BE2C (cell line): ENCODE measurements at regions not wholly inside any gene's neighbourhood (a gene's known extent, or its start where the extent isn't known, plus 50 kb on each side); places are given as distances from the start of the nearest gene placed in this dataset.

Source experiments
- DNase-seq: peaks from one replicate; pipeline ENCODE4 v3.0.0-alpha.2; 2020
- H3K27me3 ChIP-seq: fragments of 250-450 bp; sonication (Bioruptor Pico); 2 replicates; pipeline ENCODE4 v1.5.1; 2020; ENCODE audit warnings: mild to moderate bottlenecking
- H3K36me3 ChIP-seq: fragments of 250-450 bp; sonication (Bioruptor Pico); 2 replicates; pipeline ENCODE4 v1.5.1; 2020; ENCODE audit warnings: mild to moderate bottlenecking
- H3K4me1 ChIP-seq: fragments of 250-450 bp; sonication (Bioruptor Pico); 2 replicates; pipeline ENCODE4 v1.5.1; 2020
- H3K4me3 ChIP-seq: 2 replicates; pipeline ENCODE4 v1.5.1; 2011; ENCODE audit warnings: low read depth, low read length
- H3K9me3 ChIP-seq: fragments of 250-450 bp; sonication (Bioruptor Pico); 2 replicates; pipeline ENCODE4 v1.5.1; 2020
- TF ChIP-seq, protein P1 (sequence below): IDR thresholded peaks from 2 replicates; pipeline ENCODE4 v1.5.1; 2012; ENCODE audit warnings: mild to moderate bottlenecking, low read depth, low read length

DNA sequence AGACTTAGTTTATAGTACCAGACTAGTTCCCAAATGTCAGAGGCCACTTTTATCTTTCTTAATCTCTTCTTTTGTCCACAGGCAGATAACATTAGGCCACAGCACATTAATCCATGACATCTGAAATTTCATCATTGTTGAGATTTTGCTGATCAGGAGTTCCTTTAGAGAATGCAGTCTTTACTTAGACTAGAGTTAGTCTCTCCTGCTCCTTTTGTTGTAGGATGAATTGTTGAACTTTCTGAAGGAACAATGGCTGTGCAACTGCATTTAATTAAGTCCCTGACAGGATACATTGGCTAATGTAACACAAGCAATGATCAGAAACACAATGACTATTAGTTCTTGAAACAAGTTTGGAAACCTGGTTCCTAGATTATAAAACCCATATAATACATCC, 266.3 kb downstream of the PCDH20 start:
- no peak for DNase-seq
- Histone ChIP-seq H3K4me1 (no peaks in the 10 kb centered on the region), H3K27me3 (no peaks in the 10 kb centered on the region), H3K36me3 (no peaks in the 10 kb centered on the region), H3K9me3 (no peaks in the 10 kb centered on the region), H3K4me3 (no peak overlapping the region)
- TF ChIP-seq, protein P1, sequence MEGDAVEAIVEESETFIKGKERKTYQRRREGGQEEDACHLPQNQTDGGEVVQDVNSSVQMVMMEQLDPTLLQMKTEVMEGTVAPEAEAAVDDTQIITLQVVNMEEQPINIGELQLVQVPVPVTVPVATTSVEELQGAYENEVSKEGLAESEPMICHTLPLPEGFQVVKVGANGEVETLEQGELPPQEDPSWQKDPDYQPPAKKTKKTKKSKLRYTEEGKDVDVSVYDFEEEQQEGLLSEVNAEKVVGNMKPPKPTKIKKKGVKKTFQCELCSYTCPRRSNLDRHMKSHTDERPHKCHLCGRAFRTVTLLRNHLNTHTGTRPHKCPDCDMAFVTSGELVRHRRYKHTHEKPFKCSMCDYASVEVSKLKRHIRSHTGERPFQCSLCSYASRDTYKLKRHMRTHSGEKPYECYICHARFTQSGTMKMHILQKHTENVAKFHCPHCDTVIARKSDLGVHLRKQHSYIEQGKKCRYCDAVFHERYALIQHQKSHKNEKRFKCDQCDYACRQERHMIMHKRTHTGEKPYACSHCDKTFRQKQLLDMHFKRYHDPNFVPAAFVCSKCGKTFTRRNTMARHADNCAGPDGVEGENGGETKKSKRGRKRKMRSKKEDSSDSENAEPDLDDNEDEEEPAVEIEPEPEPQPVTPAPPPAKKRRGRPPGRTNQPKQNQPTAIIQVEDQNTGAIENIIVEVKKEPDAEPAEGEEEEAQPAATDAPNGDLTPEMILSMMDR: no peak

DNA sequence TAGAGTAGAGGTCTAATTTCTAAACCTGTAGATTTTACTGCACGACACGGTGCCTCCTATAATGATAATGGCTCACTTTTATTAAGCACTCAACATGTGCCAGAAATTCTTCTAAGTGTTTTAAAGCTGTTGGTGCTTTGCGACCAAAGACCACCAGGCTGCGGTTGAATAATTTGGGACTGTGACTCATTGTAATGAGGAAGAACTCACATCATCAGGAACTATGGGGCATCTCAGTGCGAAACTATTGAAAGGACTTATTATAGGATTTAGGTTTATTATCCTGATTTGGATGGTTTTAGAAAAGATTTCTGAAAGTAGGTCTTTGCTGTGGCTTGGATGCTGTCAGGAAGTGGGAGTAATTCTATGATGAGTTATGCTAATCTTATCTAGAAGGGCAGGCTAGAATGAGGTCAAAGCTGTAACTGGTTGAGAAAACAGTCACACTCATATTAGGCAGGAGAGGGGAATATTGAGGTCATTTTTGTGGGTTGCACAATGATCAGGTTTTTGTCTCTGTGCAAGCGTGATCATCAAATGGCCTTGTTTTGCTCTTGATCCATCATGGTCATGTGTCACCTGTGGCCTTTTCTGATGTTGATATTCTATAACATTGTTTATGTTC, 266.8 kb downstream of the PCDH20 start:
- Histone ChIP-seq H3K4me3 (no peak overlapping the region), H3K27me3 (no peaks in the 10 kb centered on the region), H3K4me1 (no peaks in the 10 kb centered on the region), H3K36me3 (no peaks in the 10 kb centered on the region), H3K9me3 (no peaks in the 10 kb centered on the region)
- no peak for DNase-seq
- TF ChIP-seq, protein P1: no peak

DNA sequence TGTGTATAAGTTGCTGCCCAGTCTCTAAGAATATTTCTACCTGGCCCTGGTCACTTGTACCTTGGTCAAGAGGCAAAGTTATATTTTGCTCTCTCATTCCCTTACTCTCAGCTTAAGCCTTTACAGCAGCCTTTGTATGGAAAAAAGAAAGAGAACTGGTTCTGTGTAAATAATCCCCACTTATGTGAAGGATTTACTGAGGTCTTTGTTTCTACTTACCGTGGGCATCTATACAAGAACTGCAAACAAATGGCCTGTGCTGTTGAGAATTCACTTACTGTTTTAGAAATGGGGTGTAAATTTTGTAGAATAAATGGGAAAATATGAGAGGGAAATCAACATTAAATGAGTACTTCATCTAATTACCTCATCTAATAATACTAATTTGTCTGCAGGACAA, 267.4 kb downstream of the PCDH20 start:
- TF ChIP-seq, protein P1: no peak
- no peak for DNase-seq
- Histone ChIP-seq H3K36me3 (no peaks in the 10 kb centered on the region), H3K9me3 (no peaks in the 10 kb centered on the region), H3K4me3 (no peak overlapping the region), H3K27me3 (no peaks in the 10 kb centered on the region), H3K4me1 (no peaks in the 10 kb centered on the region)

DNA sequence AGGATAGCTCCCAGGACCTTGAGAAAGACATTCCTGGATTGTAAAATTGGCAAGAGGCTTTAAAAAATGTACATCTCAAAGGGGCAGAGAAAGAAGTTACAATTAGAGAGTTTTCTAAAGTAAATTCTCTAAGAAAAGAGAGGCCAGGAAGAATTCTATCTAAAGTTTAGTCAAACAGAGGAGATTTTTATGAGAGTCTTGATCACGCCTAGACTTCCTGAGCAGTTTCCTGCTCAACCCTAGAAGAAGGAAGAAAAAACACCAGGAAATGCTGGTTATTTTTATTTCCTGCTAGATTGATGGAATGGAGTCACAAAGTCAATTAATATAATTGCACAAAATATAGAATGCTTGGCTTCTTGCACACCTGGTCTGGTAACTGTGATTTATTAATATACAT, 269.1 kb downstream of the PCDH20 start:
- no peaks in the 10 kb centered on the region for H3K9me3 ChIP-seq
- TF ChIP-seq, protein P1: no peak
- H3K4me1 ChIP-seq: no peaks in the 10 kb centered on the region
- no peaks in the 10 kb centered on the region for H3K36me3 ChIP-seq
- H3K4me3 ChIP-seq: no peak overlapping the region
- no peaks in the 10 kb centered on the region for H3K27me3 ChIP-seq
- DNase-seq: no peak

DNA sequence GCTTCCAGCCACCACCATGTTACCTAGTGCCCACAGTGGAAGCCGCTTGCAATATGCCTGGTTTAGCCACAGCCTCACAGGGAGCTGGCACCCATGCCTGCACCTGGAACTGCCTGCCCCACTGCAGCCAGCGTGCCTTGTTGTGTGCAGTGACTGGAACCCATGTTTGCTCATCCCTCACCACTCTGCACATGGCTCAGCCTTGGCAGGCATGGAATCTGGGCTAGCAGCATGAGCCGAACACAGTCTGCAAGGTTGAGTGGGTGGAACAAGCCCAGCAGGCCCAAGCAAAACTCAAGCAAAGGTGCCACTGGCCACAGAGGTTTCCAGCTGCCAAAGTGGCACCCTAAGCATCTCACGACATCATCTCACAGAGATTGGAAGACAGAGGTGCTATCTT, 269.5 kb downstream of the PCDH20 start:
- no peaks in the 10 kb centered on the region for H3K9me3 ChIP-seq
- no peaks in the 10 kb centered on the region for H3K36me3 ChIP-seq
- TF ChIP-seq, protein P1: no peak
- H3K27me3 ChIP-seq: no peaks in the 10 kb centered on the region
- H3K4me1 ChIP-seq: no peaks in the 10 kb centered on the region
- no peak for DNase-seq
- no peak overlapping the region for H3K4me3 ChIP-seq

DNA sequence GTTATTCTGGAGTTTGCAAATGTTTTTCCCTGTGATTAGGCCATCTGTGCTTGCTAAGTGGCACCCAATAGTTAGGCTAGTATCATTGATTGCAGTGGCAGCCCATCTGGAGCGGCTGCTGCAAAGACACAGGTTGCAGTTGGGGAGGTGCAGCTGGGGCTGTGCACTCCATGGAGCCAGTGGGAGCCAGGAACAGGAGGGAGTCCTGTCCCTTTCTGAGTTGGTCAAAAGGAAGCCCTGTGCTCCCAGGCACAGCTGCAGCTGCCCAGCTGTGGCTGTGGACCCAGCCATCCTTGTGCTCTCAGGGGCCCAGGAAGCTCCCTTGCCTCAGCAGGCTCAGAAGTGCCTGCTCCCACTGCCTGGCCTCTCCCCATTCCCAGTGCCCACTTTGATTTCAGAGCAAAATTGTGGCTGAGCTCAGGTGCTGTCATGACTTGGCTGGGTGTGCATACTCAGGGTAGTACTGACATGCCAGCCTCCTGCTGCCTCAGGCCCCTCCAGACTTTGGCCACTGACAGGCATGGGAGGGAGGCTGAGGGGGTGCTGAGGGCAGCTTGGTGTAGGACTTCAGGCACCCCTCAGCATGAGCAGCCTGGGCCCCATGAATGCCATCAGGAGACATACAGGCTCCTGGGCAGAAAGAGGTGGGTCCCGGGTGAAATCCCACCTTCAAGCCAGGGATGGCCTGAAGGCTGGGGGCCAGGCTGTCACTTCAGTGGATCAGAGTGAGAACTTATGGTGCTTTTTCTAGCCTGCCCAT, 270.6 kb downstream of the PCDH20 start:
- Histone ChIP-seq H3K4me1 (no peaks in the 10 kb centered on the region), H3K27me3 (no peaks in the 10 kb centered on the region), H3K9me3 (no peaks in the 10 kb centered on the region), H3K36me3 (no peaks in the 10 kb centered on the region), H3K4me3 (no peak overlapping the region)
- DNase-seq: no peak
- TF ChIP-seq, protein P1: no peak
